Heart left ventricle (tissue), 13 donors: ENCODE measurements at regions not wholly inside any gene's neighbourhood (a gene's known extent, or its start where the extent isn't known, plus 50 kb on each side); places are given as distances from the start of the nearest gene placed in this dataset.

ENCODE experiments used
- CTCF ChIP-seq, 12 donors: fragments of 200-600 bp; sonication (generic) in 4 of 12; IDR thresholded peaks; one replicate each; pipeline versions ENCODE4 v1.5.0 to v1.8.0; 2018 to 2022; ENCODE audit warnings: antibody characterized with exemption in 12 of 12, mild to moderate bottlenecking in 5 of 12
- POLR2A ChIP-seq, 2 donors: fragments of 450-650 bp; IDR thresholded peaks; one replicate each; pipeline ENCODE4 v1.6.1; 2017; ENCODE audit warnings: antibody characterized with exemption in 2 of 2, mild to moderate bottlenecking in 2 of 2, moderate library complexity in 2 of 2
- donor health status: ischemic (EF 13 %, LVEDD 7.1; RV severe dilation, severe dysfunction).
- donor health status: DM: no; HTN: yes; CAD: no.
- donor health status: DM: no; HTN: no; CAD: no.
- donor health status: ischemic (EF 25% LVEDD 6.9; RV normal size, moderate dysfunction).
- donor health status: ischemic (EF 25% LVEDD 5.7; RV mildly dilated, moderate dysfunction).
- donor health status: ischemic (EF 35%, LVEDD 5.7; RV mildly dilated, moderate dysfunction).
- donor health status: nonischemic (EF 11% LVEDD 7.7; RV severe dilation, severe dysfunction).
- donor health status: DM: yes; HTN: yes; CAD: no.
- donor health status: PGD.
- donor health status: ischemic (EF 29% LVEDD 5.4; RV normal size, mild dysfunction).
- donor health status: nonischemic (EF 23%, LVEDD 6.1; RV moderate dilation, normal function).

GRCh38 chrY:7769790-7770375 lies 858.3 kb upstream of the AMELY start:
- no peak for TF ChIP-seq CTCF (IDR thresholded peaks at IDR 0.05)
- no peak for TF ChIP-seq POLR2A (IDR thresholded peaks at IDR 0.05)
